ENCODE measurements at regions not wholly inside any gene's neighbourhood (a gene's known extent, or its start where the extent isn't known, plus 50 kb on each side); places are given as distances from the start of the nearest gene placed in this dataset.

- DNase-seq (ENCODE audit: low read depth, low spot score) = no peak
Measured at GRCh38 chr13:70895599-70895998, 787.3 kb upstream of the KLHL1 start.

GRCh38 chr13:70894258-70894657 lies 786.0 kb upstream of the KLHL1 start:
- DNase-seq (ENCODE audit: low read depth, low spot score) = no peak

DNA sequence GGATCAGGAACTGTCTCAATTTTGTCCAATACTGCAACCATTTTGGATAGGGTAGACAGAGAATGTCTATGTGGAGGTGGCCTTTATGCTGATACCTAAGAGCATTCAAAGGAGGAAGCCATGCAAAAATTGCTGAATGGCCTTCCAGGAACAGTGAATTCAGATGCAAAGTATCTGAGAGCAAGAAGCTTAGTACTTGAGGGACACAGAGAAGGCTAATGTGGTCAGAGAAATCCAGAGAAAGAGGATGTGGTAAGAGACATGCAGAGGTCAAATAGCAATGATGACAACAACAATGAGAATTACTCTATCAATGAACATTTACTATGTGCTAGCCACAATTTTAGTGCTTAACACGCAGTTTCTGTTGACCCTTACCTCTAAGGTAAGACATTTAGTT lies 785.6 kb upstream of the KLHL1 start:
- no peak for DNase-seq (ENCODE audit: low read depth, low spot score)

DNA sequence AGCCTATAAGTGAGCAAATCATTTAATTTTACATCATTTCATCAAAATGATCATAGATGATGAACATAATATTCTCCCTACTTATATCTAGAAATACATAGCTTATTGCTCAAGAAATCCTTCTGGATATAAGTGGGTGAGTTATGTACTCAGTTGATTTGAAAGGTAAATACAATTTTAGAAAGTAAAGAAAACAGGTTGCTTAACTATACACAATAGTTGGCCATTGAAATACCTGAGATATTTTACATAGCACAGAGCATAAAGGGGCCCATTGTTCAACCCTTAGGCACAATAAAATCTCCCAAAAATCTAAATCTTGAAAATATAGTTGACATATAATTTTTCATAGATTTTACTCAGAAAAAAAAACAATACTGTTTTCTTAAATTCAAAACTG lies 782.0 kb upstream of the KLHL1 start:
- DNase-seq (ENCODE audit: low read depth, low spot score) = no peak

DNA sequence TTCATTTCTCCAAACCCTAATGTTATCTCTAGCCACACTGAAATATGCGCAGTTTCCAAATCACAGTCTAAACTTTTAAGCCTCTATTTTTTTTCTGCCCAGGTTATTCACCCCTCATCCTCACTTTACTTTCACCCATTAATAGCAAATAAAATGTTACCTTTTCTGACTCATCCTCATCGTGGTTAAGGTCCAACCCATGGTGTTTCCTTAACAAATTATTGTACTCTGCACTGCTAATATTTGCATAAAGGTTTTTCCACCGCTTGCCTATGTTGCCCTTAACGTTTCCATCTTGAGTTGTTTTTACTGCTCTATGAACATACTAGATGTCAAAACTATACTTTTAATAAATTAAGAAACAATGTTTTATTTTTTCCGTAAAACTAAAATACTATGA lies 780.9 kb upstream of the KLHL1 start:
- DNase-seq (ENCODE audit: low read depth, low spot score) = no peak

DNA sequence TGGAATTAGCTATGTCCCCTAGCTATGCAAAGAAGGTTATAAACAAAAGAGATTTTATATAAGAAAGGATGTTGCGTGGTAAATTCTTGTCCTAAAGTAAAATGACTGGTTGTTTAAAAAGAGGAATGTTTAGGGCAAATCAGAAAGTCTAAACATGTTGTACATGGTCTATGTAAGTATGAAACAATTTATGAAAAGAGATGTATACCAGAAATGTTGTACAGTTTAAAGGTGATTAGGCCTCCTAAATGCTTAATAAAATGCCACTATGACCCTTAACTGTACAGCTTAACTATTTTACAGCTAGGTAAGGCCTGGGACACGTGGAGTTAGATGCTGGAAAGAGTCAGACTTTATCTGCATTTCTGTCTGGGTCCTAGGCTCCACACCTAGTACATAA lies 775.9 kb upstream of the KLHL1 start:
- DNase-seq (ENCODE audit: low read depth, low spot score) = no peak

DNA sequence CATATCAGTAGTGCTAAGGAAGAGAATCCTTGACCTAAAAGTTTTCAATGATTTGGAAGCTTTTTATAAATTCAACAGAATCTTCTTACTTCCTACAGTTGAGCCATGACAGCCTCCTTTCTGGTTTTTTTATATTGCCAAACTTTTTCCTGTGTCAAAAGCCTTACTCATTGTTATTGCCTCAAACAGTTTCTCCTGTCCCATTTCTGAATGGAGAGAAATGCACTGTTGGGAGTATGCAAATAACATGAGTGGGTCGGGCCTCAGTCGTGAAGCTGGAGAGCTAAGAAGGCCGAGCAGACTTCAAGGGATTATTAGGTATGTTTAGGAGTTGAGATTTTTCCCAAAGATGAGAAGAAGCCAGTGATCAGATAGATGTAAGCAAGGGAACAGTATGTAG lies 766.4 kb upstream of the KLHL1 start:
- DNase-seq (ENCODE audit: low read depth, low spot score) = no peak

DNA sequence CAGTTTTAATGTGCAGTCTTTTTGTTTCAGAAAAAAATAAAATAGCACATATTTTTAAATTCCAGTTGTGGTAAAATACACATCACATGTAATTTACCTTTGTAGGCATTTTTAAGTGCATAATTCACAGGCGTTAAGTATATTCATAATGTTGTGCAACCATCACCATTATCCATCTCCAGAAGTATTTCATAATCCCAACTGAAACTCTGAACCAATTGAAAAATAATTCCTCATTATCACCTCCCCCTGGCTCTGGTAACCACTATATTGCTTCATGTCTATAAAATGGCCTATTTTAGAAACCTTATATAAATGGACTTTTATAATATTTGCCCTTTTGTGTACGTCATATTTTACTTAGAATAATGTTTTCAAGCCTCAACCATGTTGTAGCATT lies 756.5 kb upstream of the KLHL1 start:
- DNase-seq (ENCODE audit: low read depth, low spot score) = no peak

GRCh38 chr13:70856711-70857110 lies 748.5 kb upstream of the KLHL1 start:
- no peak for DNase-seq (ENCODE audit: low read depth, low spot score)

DNA sequence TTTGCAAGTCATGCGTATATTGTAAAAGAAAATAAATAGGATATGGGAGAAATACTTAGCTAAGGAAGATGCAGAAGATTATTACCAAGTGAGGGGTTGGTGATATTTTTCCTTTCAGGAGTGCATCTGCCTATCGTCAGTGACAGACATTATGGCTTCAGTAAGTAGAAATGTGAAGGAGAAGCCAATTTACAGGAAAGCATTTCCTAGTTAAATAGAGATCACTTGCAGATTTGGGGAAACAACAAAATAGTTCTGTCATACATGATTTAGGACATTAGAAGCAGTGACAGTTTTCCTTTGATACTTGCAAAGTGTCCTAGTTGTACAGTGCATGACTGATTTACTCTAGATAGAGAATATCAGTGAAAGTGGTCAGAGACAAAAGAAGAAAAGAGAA lies 747.8 kb upstream of the KLHL1 start:
- DNase-seq (ENCODE audit: low read depth, low spot score) = no peak

DNA sequence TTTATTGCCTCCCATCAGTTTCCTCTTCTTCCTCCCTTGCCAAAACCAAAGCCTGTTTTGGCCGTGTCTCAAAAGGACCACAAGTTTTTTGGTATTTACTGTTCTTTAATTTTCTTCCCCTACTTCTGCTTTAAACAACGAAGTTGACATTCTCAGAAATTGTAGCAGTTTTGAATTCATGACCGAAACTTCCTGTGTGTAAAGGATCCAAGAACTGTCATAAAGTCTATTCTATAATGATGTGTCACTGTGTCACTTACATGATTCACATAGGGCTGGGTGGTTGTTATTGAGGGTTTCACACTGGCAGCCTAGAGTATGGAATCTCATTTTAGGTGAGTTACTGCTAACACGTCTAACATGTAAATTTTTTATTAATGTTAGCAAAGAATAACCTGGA lies 741.0 kb upstream of the KLHL1 start:
- DNase-seq (ENCODE audit: low read depth, low spot score) = no peak

- DNase-seq (ENCODE audit: low read depth, low spot score) = no peak
Measured at GRCh38 chr13:70844391-70845108, 736.3 kb upstream of the KLHL1 start.

- peak; percentile 13 for DNase-seq (ENCODE audit: low read depth, low spot score)
Measured at GRCh38 chr13:70842062-70842644, 733.9 kb upstream of the KLHL1 start.

GRCh38 chr13:70841240-70842061 lies 733.2 kb upstream of the KLHL1 start:
- peak; percentile 55 for DNase-seq (ENCODE audit: low read depth, low spot score)

DNA sequence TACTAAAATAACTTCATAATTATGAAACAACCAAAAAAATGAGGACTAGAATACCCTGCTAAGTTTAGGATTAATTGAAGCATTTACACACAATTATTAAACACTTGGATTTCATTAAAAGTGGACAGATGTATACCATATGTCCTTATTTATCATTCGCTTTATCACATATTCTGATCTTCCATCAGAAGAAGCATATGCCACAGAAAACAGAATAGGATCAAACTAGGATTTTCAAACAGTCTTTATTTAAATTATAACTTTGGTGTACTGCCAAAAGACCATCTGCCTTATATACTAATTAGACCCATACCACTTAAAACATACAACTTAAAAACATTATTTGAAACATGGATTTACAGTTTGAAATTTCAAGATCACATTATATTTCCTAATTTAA lies 727.1 kb upstream of the KLHL1 start:
- no peak for DNase-seq (ENCODE audit: low read depth, low spot score)

GRCh38 chr13:70829748-70830147 lies 721.5 kb upstream of the KLHL1 start:
- DNase-seq (ENCODE audit: low read depth, low spot score) = no peak

DNA sequence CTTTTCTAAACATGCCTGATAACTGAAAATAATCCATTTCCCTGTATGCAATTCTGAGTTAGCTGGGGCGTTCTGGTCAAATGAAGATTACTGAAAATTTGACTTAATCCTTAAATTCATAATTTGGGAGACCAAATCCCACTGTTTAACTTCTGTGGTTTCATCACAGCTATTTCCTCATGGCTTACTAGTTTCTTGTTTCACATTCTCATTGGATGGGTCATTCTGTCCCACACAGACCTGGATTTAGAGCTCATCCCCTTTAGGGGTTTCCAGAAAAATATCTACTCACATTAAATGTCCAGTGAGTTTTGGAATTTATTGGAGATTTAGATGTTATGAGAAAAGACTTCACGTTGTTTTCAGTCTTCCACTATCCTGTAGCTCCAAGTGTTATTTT lies 709.3 kb upstream of the KLHL1 start:
- DNase-seq (ENCODE audit: low read depth, low spot score) = no peak

DNA sequence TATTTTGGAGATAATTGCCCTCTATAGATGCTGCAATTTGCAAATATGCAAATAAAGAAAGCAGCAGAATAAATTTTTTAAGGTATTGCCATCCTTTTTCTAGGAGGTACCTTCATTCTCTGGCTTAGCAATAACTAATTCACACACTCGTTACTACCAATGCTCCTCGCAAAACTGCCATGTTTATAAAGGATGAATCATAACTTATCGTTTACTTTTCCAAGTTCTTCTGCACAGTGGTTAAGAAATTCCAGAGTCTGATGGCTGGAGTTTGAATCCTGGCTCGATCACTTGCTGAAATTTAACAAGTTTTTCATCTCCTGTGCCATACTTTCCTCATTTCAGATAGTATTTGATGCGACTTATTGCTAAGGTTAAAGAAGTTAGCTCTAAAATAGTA lies 708.6 kb upstream of the KLHL1 start:
- DNase-seq (ENCODE audit: low read depth, low spot score) = no peak

- DNase-seq (ENCODE audit: low read depth, low spot score) = no peak
Measured at GRCh38 chr13:70814684-70815083, 706.4 kb upstream of the KLHL1 start.

GRCh38 chr13:70812481-70812880 lies 704.2 kb upstream of the KLHL1 start:
- DNase-seq (ENCODE audit: low read depth, low spot score) = no peak

GRCh38 chr13:70809588-70809987 lies 701.3 kb upstream of the KLHL1 start:
- DNase-seq (ENCODE audit: low read depth, low spot score) = peak; percentile 10

- no peak for DNase-seq (ENCODE audit: low read depth, low spot score)
Measured at GRCh38 chr13:70798385-70798784, 690.1 kb upstream of the KLHL1 start.

GRCh38 chr13:70795484-70795883 lies 687.2 kb upstream of the KLHL1 start:
- no peak for DNase-seq (ENCODE audit: low read depth, low spot score)
